AG09309 (cell line): ENCODE measurements at regions not wholly inside any gene's neighbourhood (a gene's known extent, or its start where the extent isn't known, plus 50 kb on each side); places are given as distances from the start of the nearest gene placed in this dataset.

Source experiments
- DNase-seq: peaks from one replicate; pipeline ENCODE4 v3.0.0-alpha.2; 2010; ENCODE audit warnings: low read depth
- H3K4me3 ChIP-seq: 2 replicates; pipeline ENCODE4 v1.5.1; 2011; ENCODE audit warnings: mild to moderate bottlenecking, low read depth, low read length, moderate library complexity; ENCODE audit not compliant: control insufficient read depth
- TF ChIP-seq, protein P1 (sequence below): IDR thresholded peaks from 2 replicates; pipeline ENCODE4 v1.5.1; 2011; ENCODE audit warnings: mild to moderate bottlenecking, low read depth, low read length, inconsistent platforms; ENCODE audit not compliant: insufficient read depth, control insufficient read depth; ENCODE audit errors: missing control alignments

DNA sequence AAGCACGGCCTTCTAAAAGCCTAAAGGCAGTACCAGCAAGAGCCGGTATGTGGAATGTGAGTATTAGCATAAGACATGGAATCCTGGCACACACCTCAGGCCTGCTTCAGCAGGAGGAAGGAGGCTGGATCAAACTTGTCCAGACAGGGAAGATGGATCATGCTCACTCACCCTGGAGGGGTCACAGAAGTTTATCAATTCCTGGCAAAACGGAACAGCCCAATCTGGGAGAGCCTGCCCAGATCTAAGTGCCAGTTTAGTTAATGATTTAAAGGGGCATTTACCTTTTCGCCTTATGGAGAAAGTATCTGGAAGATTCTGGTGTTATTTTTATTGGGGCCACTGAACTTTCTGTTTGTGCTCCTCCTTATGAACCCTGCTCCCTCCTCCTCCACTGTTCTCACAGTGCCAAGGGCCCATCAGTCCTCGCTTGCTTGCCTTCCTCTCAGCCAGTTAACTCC lies 58.3 kb upstream of the NFE2L2 start:
- TF ChIP-seq, protein P1, sequence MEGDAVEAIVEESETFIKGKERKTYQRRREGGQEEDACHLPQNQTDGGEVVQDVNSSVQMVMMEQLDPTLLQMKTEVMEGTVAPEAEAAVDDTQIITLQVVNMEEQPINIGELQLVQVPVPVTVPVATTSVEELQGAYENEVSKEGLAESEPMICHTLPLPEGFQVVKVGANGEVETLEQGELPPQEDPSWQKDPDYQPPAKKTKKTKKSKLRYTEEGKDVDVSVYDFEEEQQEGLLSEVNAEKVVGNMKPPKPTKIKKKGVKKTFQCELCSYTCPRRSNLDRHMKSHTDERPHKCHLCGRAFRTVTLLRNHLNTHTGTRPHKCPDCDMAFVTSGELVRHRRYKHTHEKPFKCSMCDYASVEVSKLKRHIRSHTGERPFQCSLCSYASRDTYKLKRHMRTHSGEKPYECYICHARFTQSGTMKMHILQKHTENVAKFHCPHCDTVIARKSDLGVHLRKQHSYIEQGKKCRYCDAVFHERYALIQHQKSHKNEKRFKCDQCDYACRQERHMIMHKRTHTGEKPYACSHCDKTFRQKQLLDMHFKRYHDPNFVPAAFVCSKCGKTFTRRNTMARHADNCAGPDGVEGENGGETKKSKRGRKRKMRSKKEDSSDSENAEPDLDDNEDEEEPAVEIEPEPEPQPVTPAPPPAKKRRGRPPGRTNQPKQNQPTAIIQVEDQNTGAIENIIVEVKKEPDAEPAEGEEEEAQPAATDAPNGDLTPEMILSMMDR, result no peak
- no peak for DNase-seq
- H3K4me3 ChIP-seq, result no peak overlapping the region

- no peak for DNase-seq
- TF ChIP-seq, protein P1, result no peak
These were observed 60.3 kb upstream of the NFE2L2 start for GRCh38 chr2:177324797-177325196.

DNA sequence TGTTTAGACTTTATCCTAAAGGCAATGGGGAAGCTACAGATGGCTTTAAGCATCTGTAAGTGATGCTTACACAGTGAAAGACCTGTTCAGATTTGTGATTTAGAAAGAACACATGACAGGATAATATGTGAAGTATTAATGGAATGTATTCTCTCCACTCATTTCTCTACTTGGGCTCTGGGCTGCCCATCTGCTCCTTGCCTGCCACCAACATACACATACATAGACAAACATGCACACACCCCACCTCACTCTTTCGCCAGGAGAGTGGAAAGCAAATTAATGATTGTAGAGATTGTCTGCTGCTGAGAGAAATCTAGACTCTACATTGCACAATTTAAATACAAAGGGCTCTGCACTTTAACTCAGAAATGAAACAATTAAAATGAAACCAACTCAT lies 61.0 kb upstream of the NFE2L2 start:
- TF ChIP-seq, protein P1, result no peak
- H3K4me3 ChIP-seq, result no peak overlapping the region
- DNase-seq, result peak; percentile 37

More at GRCh38 chr2:177324797-177325196, 60.3 kb upstream of the NFE2L2 start:
- no peak overlapping the region for H3K4me3 ChIP-seq

DNA sequence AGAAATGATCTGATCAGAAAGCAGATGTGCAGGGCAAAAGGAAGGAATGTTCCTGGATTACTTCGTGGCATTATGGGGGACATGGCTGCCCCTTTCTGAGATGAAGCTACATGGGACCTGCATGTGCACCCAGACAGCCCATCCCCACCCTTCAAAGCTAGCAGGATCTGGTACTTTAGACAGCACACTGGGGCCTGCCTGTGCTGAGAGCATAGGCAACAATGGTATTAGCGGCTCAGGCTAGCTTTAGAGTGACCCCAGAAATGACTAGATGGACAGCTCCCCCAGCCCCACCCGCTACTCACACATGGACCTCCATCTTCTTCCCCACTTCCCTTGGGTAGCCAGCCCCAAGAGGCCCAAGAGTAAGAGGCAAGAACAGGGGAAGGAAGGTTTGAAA lies 61.5 kb upstream of the NFE2L2 start:
- DNase-seq, result no peak
- no peak overlapping the region for H3K4me3 ChIP-seq
- TF ChIP-seq, protein P1, result no peak

- TF ChIP-seq, protein P1, result no peak
- H3K4me3 ChIP-seq, result no peak overlapping the region
- DNase-seq, result no peak
These were observed 62.1 kb upstream of the NFE2L2 start for GRCh38 chr2:177326591-177326990.

GRCh38 chr2:177327009-177327408 lies 62.5 kb upstream of the NFE2L2 start:
- no peak overlapping the region for H3K4me3 ChIP-seq
- TF ChIP-seq, protein P1, result no peak
- DNase-seq, result no peak

DNA sequence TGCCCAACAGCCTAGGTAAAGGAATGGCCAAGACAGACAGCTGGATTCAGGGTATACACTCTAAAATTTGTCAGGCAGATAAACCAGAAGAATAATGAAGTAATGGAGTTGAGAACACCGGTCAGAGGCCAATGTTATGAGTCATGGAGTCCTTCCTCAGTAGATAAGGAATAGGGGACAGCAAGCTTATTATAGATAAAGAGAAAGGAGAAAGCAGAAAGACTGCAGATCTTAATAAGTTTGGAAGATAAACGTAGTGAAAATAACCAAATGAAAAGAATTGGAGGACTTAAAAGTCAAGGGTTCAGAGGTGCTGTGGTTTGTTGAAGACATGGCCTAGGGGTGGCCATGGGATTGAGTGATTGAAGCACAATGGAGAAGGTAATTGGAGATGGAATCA lies 63.5 kb upstream of the NFE2L2 start:
- H3K4me3 ChIP-seq, result no peak overlapping the region
- DNase-seq, result no peak
- TF ChIP-seq, protein P1, result no peak
